ENCODE measurements at regions not wholly inside any gene's neighbourhood (a gene's known extent, or its start where the extent isn't known, plus 50 kb on each side); places are given as distances from the start of the nearest gene placed in this dataset.

DNA sequence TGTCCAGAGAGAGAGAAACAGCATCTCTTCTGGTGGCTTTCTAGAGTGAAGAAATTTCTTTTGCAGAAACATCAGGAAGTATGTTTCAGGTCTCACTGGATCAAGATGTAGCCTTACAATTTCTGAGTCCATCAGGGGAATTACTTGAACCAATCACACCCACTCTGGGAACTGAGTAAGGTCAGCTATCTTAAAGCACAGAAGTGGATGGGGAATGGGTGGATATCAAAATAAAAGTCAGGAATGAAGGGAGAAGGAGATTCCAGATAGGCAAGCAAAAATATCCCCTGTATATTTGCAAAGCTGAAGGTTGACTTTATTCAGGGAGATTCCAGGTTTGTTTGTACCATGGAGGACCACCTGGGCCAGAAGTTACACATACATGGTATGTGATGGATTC is 188.0 kb downstream of the CYRIA start:
- TF ChIP-seq, protein P1, sequence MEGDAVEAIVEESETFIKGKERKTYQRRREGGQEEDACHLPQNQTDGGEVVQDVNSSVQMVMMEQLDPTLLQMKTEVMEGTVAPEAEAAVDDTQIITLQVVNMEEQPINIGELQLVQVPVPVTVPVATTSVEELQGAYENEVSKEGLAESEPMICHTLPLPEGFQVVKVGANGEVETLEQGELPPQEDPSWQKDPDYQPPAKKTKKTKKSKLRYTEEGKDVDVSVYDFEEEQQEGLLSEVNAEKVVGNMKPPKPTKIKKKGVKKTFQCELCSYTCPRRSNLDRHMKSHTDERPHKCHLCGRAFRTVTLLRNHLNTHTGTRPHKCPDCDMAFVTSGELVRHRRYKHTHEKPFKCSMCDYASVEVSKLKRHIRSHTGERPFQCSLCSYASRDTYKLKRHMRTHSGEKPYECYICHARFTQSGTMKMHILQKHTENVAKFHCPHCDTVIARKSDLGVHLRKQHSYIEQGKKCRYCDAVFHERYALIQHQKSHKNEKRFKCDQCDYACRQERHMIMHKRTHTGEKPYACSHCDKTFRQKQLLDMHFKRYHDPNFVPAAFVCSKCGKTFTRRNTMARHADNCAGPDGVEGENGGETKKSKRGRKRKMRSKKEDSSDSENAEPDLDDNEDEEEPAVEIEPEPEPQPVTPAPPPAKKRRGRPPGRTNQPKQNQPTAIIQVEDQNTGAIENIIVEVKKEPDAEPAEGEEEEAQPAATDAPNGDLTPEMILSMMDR (IDR thresholded peaks at IDR 0.05): no peak
- TF ChIP-seq POLR2A (IDR thresholded peaks at IDR 0.05): no peak
